ENCODE measurements at regions not wholly inside any gene's neighbourhood (a gene's known extent, or its start where the extent isn't known, plus 50 kb on each side); places are given as distances from the start of the nearest gene placed in this dataset.
"Not testable (repeated sequence)": the region's sequence is repeated elsewhere in the genome, so short reads cannot be mapped to it uniquely, and the experiment has no call there.

DNA sequence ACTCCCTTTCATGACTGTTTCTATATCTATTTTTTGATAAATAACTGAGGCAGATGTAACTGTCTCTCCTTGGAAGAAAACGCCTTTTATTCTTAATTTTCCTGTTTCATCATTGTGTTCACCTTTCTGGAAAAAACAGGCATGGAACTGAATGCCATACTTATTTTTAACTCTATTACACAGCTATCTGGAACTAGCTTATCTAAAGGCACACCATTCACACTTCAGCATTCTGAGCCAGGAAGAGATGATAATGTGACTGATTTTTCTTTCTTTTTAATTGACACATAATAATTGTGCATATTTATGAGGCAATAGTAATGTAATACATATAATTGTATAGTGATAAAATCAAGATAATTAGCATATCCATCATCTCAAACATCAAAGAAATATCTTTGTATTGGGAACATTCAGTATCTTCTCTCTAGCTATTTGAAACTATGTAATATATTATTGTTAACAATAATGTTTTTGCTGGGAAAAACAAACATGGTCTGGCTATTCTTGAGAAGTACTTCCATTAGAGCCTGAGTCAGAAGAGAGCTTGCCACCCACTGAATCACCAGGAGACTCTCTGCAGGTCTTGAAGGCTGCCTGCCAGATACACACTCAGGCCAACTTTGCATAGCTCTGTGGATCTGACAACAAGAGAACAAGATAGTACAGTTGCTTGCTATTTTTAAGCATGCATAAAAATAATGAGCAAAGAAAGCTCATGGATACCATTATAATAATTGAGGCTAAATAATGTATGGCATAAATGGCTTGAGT, 501.0 kb upstream of the EDIL3 start:
- Mint-ChIP-seq H3K27me3 (no peaks in the 10 kb centered on the region), H3K27ac (no peak overlapping the region), H3K4me3 (no peak overlapping the region), H3K9me3 (no peaks in the 10 kb centered on the region), H3K36me3 (no peaks in the 10 kb centered on the region), H3K4me1 (no peaks in the 10 kb centered on the region)
- no peak for DNase-seq
- CTCF ChIA-PET = no interaction called here

DNA sequence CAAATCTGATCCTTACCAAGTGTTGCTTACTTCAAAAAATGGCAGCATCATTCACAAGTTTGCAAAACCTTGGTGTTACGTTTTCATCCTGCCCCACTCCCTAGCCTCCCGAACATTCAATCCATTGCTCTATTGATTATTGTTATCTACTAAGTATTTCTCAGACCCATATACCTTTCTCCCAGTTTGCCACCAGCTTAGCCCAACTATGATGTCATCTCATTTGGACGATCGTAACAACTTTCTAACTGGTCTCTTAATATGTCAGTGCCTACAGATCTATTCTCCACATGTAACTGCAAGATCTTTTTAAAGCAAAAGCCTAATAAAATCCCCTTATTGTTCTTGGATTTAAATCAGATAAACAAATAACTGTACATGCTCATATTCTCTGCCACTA, 497.1 kb upstream of the EDIL3 start:
- H3K4me3 Mint-ChIP-seq = no peak overlapping the region
- H3K9me3 Mint-ChIP-seq = peaks cover 3% of the 10 kb centered on the region
- CTCF ChIA-PET = interaction anchor here (1.2 to 1.5 kb wide), 2 partner anchors 10 to 13 kb away, joined by 3 to 5 read pairs; no protein-coding TSS in a partner anchor
- H3K36me3 Mint-ChIP-seq = no peaks in the 10 kb centered on the region
- no peak for DNase-seq
- H3K27me3 Mint-ChIP-seq = no peaks in the 10 kb centered on the region
- H3K27ac Mint-ChIP-seq = no peak overlapping the region
- H3K4me1 Mint-ChIP-seq = no peaks in the 10 kb centered on the region

DNA sequence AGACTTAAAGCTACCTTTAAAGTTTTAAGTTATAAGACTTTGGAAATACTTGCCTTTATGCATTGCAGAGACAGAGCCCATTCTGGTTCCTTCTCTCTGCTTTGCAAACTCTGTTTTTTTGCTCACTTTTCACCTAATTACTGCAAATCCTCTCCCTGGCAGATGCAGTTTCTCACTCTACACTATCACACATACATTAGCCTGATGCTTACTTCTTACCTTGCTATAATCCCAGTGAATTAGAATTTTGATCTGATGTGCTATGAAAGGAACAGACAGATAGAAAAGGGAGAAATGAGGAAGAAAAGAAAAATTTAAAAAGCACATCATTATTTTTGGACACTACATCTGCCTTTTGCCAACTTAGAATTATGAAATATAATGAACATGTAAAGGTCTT, 489.5 kb upstream of the EDIL3 start:
- CTCF ChIA-PET = no interaction called here
- Mint-ChIP-seq H3K9me3 (peaks cover 3% of the 10 kb centered on the region), H3K27me3 (no peaks in the 10 kb centered on the region), H3K36me3 (no peaks in the 10 kb centered on the region), H3K27ac (no peak overlapping the region), H3K4me3 (no peak overlapping the region), H3K4me1 (no peaks in the 10 kb centered on the region)
- no peak for DNase-seq

DNA sequence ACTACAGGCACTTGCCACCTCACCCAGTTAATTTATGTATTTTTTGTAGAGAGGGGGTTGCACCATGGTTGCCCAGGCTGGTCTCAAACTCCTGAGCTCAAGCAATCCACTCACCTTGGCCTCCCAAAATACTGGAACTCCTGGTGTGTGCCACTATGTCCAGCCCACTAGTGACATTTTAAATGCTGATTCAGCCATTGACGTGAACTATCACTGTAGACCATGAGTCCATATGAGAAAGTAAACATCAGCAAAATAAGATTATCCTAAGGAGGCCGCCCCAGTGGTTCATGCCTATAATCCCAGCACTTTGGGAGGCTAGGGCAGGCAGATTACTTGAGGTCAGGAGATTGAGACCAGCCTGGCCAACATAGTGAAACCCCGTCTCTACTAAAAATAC, 488.1 kb upstream of the EDIL3 start:
- H3K27me3 Mint-ChIP-seq = no peaks in the 10 kb centered on the region
- CTCF ChIA-PET = no interaction called here

DNA sequence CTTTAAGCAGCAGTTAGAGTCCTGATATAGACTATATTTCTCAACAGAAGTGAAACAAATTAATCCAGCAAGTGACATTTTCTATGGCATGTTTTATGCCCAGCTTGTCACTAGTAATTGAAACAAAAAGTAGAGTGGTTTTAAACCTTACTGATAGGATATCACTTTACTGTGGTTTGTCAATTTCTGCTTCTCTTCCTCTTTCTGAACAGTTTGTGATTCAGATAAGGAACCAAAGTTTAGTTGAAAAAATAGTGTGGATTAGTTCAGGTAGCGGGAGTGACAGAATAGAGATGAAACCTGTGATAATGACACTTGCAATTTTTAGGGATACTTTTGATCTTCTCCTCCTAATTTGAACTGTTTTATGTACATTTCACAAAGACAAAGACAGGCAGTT, 485.7 kb upstream of the EDIL3 start:
- Mint-ChIP-seq H3K27me3 (no peaks in the 10 kb centered on the region), H3K4me1 (no peaks in the 10 kb centered on the region), H3K36me3 (no peaks in the 10 kb centered on the region), H3K4me3 (no peak overlapping the region), H3K9me3 (no peaks in the 10 kb centered on the region), H3K27ac (no peak overlapping the region)
- DNase-seq = no peak
- CTCF ChIA-PET = no interaction called here

More for the DNA sequence above, 488.1 kb upstream of the EDIL3 start:
- Mint-ChIP-seq H3K4me1 (no peaks in the 10 kb centered on the region), H3K27ac (no peak overlapping the region), H3K4me3 (no peak overlapping the region), H3K9me3 (no peaks in the 10 kb centered on the region), H3K36me3 (no peaks in the 10 kb centered on the region)
- DNase-seq = no peak

DNA sequence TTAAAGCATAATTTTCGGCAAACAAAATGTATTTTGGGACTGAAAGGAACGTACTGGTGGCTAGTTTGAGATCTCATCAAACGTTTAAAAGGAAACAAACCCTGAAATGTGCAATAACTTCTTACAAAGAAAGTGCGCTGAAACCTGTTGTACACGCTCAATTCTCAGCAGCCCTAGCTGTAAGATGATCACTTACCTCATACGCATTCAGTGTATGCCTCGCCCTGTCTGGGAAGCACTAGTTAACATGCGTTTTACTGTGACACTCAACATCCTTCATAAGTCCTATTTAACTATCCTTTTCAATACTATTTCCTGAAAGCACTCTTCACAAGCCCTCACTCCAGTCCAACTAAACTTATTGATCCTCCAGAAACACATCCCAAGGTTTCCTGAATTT, 485.0 kb upstream of the EDIL3 start:
- H3K27ac Mint-ChIP-seq = no peak overlapping the region
- DNase-seq = no peak
- no peaks in the 10 kb centered on the region for H3K4me1 Mint-ChIP-seq
- no peak overlapping the region for H3K4me3 Mint-ChIP-seq
- peaks cover 2% of the 10 kb centered on the region for H3K9me3 Mint-ChIP-seq
- CTCF ChIA-PET = no interaction called here
- H3K27me3 Mint-ChIP-seq = no peaks in the 10 kb centered on the region
- no peaks in the 10 kb centered on the region for H3K36me3 Mint-ChIP-seq

DNA sequence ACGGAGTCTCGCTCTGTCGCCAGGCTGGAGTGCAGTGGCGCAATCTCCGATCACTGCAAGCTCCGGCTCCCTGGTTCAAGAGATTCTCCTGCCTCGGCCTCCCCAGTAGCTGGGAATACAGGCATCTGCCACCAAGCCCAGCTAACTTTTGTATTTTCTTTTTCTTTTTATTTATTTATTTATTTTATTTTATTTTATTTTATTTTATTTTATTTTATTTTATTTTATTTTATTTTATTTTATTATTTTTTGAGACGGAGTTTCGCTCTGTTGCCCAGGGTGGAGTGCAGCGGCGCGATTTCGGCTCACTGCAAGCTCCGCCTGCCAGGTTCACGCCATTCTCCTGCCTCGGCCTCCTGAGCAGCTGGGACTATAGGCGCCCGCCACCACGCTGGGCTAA, 479.3 kb upstream of the EDIL3 start:
- H3K4me3 Mint-ChIP-seq, H3K4me1 Mint-ChIP-seq, H3K27me3 Mint-ChIP-seq, DNase-seq, CTCF ChIA-PET, H3K36me3 Mint-ChIP-seq, H3K27ac Mint-ChIP-seq: not testable (repeated sequence)
- peaks cover 11% of the 10 kb centered on the region for H3K9me3 Mint-ChIP-seq

DNA sequence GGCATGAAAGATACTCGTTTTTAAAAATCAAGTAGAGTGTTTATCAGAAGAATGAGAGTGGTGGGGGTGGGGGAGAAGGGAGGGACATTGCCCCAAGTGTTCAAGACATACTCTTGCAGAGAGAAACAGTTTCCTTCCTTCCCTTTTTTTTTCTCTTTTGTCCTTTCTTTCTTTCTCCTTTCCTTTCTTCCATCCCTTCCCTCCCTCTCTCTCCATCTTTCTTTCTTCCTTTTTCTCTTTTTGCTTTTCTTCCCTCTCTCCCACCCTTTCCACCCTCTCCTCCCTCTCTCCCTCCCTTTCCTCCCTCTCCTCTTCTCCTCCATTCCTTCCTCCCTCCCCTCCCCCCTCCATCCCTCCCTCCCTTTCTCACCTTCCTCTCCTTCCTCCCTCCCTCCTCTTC, 478.3 kb upstream of the EDIL3 start:
- CTCF ChIA-PET = no interaction called here
- no peak overlapping the region for H3K4me3 Mint-ChIP-seq
- H3K4me1 Mint-ChIP-seq = no peaks in the 10 kb centered on the region
- no peaks in the 10 kb centered on the region for H3K36me3 Mint-ChIP-seq
- H3K27ac Mint-ChIP-seq = no peak overlapping the region
- no peak for DNase-seq
- peaks cover 11% of the 10 kb centered on the region for H3K9me3 Mint-ChIP-seq
- no peaks in the 10 kb centered on the region for H3K27me3 Mint-ChIP-seq

DNA sequence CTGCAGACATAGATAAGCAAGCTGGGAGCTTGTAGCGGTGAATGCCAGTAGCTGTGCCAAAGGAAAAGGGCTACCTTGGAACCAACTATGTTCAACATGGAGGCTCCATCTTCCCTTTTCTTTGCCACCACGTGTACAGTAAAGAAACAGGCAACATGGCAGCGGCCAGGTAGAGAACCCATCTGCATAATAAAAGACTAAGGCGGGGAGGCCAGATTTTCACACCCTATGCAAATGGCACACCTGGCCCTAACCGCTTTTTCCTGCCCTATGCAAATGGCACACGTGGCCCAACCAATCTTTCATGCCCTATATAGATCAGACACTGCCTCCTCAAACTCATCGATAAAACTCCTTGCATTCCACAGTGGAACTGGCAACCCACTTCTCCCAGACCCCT, 477.5 kb upstream of the EDIL3 start:
- peaks cover 11% of the 10 kb centered on the region for H3K9me3 Mint-ChIP-seq
- H3K27ac Mint-ChIP-seq = no peak overlapping the region
- no peak overlapping the region for H3K4me3 Mint-ChIP-seq
- no peaks in the 10 kb centered on the region for H3K4me1 Mint-ChIP-seq
- no peaks in the 10 kb centered on the region for H3K36me3 Mint-ChIP-seq
- DNase-seq = no peak
- CTCF ChIA-PET = no interaction called here
- no peaks in the 10 kb centered on the region for H3K27me3 Mint-ChIP-seq

DNA sequence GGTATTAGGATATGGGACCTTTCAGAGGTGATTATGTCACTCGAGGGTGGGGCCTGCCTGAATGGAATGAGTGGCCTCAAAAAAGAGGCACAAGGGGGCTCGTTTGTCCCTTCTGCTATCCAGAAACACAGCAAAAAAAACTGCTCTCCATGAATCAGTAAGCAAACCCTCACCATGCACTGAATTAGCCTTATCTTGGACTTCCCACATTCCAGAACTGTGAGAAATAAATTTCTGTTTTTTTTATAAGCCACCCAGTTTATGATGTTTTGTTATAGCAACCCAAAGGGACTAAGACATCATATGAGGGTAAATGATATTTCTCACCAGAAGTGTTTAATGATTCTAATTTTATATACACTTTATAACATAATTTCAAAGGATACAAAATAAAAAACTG, 476.6 kb upstream of the EDIL3 start:
- Mint-ChIP-seq H3K27ac (no peak overlapping the region), H3K4me1 (no peaks in the 10 kb centered on the region), H3K9me3 (peaks cover 11% of the 10 kb centered on the region), H3K36me3 (no peaks in the 10 kb centered on the region), H3K27me3 (no peaks in the 10 kb centered on the region), H3K4me3 (no peak overlapping the region)
- CTCF ChIA-PET = no interaction called here
- DNase-seq = no peak

DNA sequence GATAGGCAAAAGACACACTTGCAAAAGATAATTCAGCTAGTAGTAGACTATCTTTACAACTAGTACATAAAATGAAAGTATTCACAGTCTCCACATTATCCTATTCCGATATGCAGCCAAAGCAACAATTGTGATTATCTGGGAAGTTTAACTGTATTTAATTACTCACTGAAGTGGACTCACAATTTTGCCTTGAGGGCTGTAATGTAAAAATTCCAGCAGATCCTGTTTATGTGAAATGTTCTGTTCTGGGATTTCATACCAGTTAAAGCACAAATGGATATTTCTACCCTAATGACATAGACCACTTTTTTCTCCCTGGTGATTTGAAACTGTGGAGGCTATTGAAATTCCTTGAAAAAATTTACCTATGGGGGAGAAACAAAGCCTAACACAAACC, 474.4 kb upstream of the EDIL3 start:
- CTCF ChIA-PET = no interaction called here
- H3K4me1 Mint-ChIP-seq = no peaks in the 10 kb centered on the region
- DNase-seq = no peak
- no peaks in the 10 kb centered on the region for H3K27me3 Mint-ChIP-seq
- H3K36me3 Mint-ChIP-seq = no peaks in the 10 kb centered on the region
- H3K27ac Mint-ChIP-seq = no peak overlapping the region
- peaks cover 8% of the 10 kb centered on the region for H3K9me3 Mint-ChIP-seq
- H3K4me3 Mint-ChIP-seq = no peak overlapping the region

DNA sequence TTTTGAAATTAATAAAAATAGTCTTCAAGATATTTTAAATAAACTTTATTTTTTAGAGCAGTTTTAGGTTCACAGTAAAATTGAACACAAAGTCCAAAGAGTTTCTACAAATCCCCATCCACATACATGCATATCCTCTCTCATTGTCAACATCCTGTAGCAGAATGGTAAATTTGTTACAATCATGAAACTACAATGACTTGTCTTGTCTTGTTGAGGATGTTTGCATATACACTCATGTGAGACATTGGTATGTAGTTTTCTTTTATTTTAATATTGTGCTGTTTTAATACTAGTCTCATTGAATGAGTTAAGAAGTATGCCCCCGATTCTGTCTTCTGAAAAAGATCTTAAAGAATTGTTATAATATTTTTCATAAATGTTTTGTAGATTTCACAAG, 447.0 kb upstream of the EDIL3 start:
- H3K27ac Mint-ChIP-seq = no peak overlapping the region
- no peaks in the 10 kb centered on the region for H3K4me1 Mint-ChIP-seq
- H3K27me3 Mint-ChIP-seq = no peaks in the 10 kb centered on the region
- no peak for DNase-seq
- H3K9me3 Mint-ChIP-seq = peaks cover 9% of the 10 kb centered on the region
- no peak overlapping the region for H3K4me3 Mint-ChIP-seq
- CTCF ChIA-PET = no interaction called here
- H3K36me3 Mint-ChIP-seq = no peaks in the 10 kb centered on the region

DNA sequence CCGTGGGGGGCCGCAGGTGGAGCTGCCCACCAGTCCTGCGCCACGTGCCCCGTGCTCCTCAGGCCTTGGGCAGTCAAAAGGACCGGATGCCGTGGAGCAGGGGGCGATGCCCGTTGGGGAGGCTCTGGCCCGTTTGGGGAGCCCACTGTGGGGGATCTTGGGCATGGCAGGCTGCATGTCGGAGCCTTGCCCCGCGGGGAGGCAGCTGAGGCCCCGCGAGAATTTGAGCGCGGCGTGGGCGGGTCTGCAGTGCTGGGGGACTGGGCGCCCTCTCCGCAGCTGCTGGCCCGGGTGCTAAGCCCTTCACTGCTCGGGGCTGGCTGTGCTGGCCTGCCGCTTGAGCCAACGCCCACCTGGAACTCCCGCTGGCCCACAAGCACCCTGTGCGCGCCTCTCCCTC, 445.6 kb upstream of the EDIL3 start:
- CTCF ChIA-PET = no interaction called here
- H3K9me3 Mint-ChIP-seq = peaks cover 9% of the 10 kb centered on the region
- H3K27ac Mint-ChIP-seq = no peak overlapping the region
- no peak overlapping the region for H3K4me3 Mint-ChIP-seq
- DNase-seq = no peak
- no peaks in the 10 kb centered on the region for H3K4me1 Mint-ChIP-seq
- H3K36me3 Mint-ChIP-seq = no peaks in the 10 kb centered on the region
- H3K27me3 Mint-ChIP-seq = no peaks in the 10 kb centered on the region

DNA sequence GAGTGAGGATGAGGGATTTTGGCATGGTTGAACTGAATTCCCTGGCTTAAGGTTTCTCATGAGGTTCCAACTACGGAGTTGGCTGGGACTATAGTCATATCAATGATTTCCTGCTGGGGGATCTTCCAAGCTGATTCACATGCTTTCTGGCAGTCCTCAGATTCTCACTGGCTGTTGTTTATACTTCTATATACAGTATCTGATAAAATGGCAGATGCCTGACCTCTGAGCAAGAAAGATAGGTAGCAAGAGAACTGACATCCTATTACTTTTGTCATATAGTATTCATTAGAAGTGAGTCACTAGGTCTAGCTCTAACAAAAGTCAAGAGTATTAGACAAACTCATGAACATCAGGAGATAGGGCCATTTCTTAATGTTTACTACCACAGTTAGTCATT, 440.9 kb upstream of the EDIL3 start:
- no peak overlapping the region for H3K27ac Mint-ChIP-seq
- no peak overlapping the region for H3K4me3 Mint-ChIP-seq
- DNase-seq = no peak
- H3K4me1 Mint-ChIP-seq = no peaks in the 10 kb centered on the region
- CTCF ChIA-PET = no interaction called here
- H3K27me3 Mint-ChIP-seq = no peaks in the 10 kb centered on the region
- no peaks in the 10 kb centered on the region for H3K36me3 Mint-ChIP-seq
- H3K9me3 Mint-ChIP-seq = peaks cover 4% of the 10 kb centered on the region

DNA sequence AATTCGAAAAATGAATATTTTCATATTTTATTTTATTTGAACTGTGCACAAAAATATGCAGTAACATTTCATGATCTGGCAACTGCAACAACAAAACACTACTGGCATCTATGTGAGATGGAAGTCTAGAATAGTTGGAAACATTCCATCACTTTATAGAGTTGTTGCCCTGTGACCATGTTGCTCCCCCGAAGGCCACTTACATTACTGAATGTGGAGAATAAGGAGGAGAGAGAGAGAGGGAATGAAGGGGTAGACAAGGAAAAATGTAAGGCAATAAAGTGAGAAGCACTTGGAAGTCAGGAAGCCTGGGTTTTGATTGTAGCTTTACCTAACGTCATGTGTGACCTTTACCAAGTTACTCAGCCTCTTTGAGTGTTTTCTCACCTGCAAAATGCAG, 437.2 kb upstream of the EDIL3 start:
- no peak for DNase-seq
- Mint-ChIP-seq H3K9me3 (no peaks in the 10 kb centered on the region), H3K4me3 (no peak overlapping the region), H3K27me3 (no peaks in the 10 kb centered on the region), H3K27ac (no peak overlapping the region), H3K4me1 (no peaks in the 10 kb centered on the region), H3K36me3 (no peaks in the 10 kb centered on the region)
- CTCF ChIA-PET = no interaction called here

DNA sequence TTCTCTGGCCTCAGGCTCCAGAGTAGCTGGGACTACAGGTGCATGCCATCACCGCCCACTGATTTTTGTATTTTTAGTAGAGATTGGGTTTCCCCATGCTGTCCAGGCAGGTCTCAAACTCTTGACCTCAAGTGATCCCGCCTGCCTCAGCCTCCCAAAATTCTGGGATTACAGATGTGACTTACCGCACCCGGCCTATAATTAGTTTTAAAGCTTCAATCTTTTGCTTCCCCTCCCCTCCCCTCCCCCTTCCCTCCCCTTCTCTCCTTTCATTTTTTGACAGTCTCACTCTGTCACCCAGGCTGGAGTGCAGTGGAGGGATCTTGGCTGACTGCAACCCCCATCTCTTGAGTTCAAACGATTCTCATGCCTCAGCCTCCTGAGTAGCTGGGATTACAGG, 433.3 kb upstream of the EDIL3 start:
- no peaks in the 10 kb centered on the region for H3K27me3 Mint-ChIP-seq
- H3K27ac Mint-ChIP-seq = no peak overlapping the region
- CTCF ChIA-PET = no interaction called here
- H3K9me3 Mint-ChIP-seq = no peaks in the 10 kb centered on the region
- no peaks in the 10 kb centered on the region for H3K36me3 Mint-ChIP-seq
- H3K4me3 Mint-ChIP-seq = no peak overlapping the region
- DNase-seq = no peak
- no peaks in the 10 kb centered on the region for H3K4me1 Mint-ChIP-seq

All from activated naive CD4-positive, alpha-beta T cell treated with anti-CD3 and anti-CD28 coated beads, Interleukin-2, amount 10 ng/mL, durations not matched to agents 7 days and 5 days (primary cell).